Mesothelial cell of epicardium (in vitro differentiated cells): ENCODE measurements at regions not wholly inside any gene's neighbourhood (a gene's known extent, or its start where the extent isn't known, plus 50 kb on each side); places are given as distances from the start of the nearest gene placed in this dataset.
"Not testable (repeated sequence)": the region's sequence is repeated elsewhere in the genome, so short reads cannot be mapped to it uniquely, and the experiment has no call there.

Experiments used
- DNase-seq, 2 experiments: peaks; one replicate each; pipeline ENCODE4 v3.0.0; 2021; ENCODE audit warnings: low spot score in 2 of 2; ENCODE audit not compliant: unreplicated experiment in 2 of 2
- H3K27ac Mint-ChIP-seq: 2 replicates; pipeline ENCODE4 v1.8.0; 2021; ENCODE audit warnings: mixed read lengths
- H3K27me3 Mint-ChIP-seq: 2 replicates; pipeline ENCODE4 v1.8.0; 2021; ENCODE audit warnings: low read depth, mixed read lengths
- H3K36me3 Mint-ChIP-seq: 2 replicates; pipeline ENCODE4 v1.8.0; 2021; ENCODE audit warnings: mixed read lengths
- H3K4me1 Mint-ChIP-seq: 2 replicates; pipeline ENCODE4 v1.8.0; 2021; ENCODE audit warnings: mixed read lengths
- H3K4me3 Mint-ChIP-seq: 2 replicates; pipeline ENCODE4 v1.8.0; 2021; ENCODE audit warnings: mild to moderate bottlenecking, moderate library complexity, mixed read lengths
- H3K9me3 Mint-ChIP-seq: 2 replicates; pipeline ENCODE4 v1.8.0; 2021; ENCODE audit warnings: mixed read lengths
- TF ChIP-seq, protein P1 (sequence below): fragments of 200-600 bp; sonication (generic); IDR thresholded peaks from one replicate; pipeline ENCODE4 v1.5.0; 2021; ENCODE audit warnings: antibody characterized with exemption; ENCODE audit not compliant: unreplicated experiment

DNA sequence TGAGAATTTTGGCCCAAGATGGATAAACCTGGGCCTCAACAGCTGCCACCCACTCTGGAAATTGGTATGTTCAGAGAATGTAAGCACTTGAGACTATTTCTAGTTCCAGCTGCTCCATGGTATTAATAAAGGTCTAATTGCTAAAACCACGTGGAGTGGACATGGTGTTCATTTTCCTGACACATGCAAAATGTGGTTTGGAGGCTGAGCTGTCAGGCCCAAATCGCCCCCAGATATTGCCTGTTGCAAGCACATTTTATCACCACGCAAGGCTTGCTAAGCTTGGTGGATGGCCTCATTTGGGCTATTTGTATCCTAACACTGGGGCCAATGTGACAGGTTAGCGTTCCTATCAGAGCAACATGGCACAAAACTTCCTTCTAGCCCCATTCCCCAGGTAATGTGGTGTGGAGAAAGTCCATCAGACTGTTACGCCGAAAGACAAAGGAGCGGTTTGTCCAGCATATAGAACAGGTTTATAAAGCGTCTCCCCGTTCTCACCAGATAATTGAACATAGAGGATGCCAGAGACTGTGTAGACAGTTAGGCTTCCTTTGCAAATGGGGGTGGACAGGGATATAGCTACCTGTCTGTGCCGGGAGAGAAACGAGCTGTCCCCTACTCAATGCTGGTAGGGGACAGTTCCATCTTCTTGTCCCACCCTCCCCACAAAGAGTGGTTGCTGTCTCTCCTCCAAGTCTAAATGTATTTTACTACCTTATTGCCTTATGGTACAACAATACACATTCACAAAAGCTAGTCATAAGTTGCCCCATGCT is 78.0 kb upstream of the ANKRD1 start:
- TF ChIP-seq, protein P1, sequence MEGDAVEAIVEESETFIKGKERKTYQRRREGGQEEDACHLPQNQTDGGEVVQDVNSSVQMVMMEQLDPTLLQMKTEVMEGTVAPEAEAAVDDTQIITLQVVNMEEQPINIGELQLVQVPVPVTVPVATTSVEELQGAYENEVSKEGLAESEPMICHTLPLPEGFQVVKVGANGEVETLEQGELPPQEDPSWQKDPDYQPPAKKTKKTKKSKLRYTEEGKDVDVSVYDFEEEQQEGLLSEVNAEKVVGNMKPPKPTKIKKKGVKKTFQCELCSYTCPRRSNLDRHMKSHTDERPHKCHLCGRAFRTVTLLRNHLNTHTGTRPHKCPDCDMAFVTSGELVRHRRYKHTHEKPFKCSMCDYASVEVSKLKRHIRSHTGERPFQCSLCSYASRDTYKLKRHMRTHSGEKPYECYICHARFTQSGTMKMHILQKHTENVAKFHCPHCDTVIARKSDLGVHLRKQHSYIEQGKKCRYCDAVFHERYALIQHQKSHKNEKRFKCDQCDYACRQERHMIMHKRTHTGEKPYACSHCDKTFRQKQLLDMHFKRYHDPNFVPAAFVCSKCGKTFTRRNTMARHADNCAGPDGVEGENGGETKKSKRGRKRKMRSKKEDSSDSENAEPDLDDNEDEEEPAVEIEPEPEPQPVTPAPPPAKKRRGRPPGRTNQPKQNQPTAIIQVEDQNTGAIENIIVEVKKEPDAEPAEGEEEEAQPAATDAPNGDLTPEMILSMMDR, result no peak
- no peak for DNase-seq
- Mint-ChIP-seq H3K4me3 (no peak overlapping the region), H3K4me1 (no peaks in the 10 kb centered on the region), H3K27me3 (no peaks in the 10 kb centered on the region), H3K9me3 (no peaks in the 10 kb centered on the region), H3K36me3 (no peaks in the 10 kb centered on the region), H3K27ac (no peak overlapping the region)

DNA sequence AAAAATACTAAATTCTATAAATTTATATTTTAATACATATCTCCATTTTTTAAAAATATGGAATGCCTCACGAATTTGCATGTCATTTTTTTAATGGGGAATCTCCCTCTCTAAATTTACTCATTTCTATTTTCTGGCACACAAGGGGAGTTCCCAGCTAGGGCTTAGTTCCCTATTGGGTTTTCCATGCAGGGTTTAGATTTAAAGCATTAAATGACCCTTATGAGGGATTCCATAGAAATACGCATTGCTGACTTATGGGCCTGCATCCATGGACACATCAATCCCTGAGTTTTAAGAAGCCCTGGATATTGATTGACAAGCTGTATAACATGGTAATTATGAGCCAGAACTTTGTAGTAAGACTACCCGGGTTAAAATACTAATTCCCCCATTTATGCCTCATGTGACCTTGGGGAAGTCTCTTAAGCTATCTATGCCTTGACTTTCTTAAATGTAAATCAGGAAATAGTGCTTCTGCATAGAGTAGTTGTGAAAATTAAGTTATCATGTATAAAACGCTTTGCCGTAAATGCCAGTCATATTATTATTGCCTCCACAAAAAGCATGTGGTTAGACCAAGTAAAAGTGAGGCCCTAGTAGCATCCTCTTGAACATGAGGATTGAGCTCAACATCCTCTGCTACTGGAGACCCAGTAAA is 78.8 kb upstream of the ANKRD1 start:
- H3K27ac Mint-ChIP-seq, result no peak overlapping the region
- H3K4me3 Mint-ChIP-seq, result no peak overlapping the region
- no peaks in the 10 kb centered on the region for H3K4me1 Mint-ChIP-seq
- H3K9me3 Mint-ChIP-seq, result no peaks in the 10 kb centered on the region
- DNase-seq, result no peak
- TF ChIP-seq, protein P1, result no peak
- H3K36me3 Mint-ChIP-seq, result no peaks in the 10 kb centered on the region
- H3K27me3 Mint-ChIP-seq, result no peaks in the 10 kb centered on the region

DNA sequence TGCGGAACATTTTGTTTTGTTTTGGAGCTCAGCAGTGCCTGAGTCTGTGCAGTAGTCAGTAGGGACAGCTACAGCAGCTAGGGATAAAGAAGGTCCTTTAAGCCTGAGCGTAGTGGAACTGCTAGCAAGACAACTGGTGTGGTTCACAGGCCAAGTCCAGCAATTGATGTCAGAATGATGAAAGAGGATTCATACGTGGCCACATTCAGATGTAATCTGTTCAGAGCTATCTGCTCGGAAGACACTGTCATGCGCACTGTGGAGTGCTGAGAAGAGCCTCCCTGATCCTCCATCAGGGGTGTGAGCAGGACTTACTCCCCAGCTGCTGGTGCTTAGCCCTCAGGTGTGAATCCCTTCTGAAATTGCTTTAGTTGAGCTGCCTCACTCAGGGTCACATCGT is 79.6 kb upstream of the ANKRD1 start:
- Mint-ChIP-seq H3K4me3 (no peak overlapping the region), H3K4me1 (no peaks in the 10 kb centered on the region), H3K27me3 (no peaks in the 10 kb centered on the region), H3K27ac (no peak overlapping the region), H3K9me3 (no peaks in the 10 kb centered on the region), H3K36me3 (no peaks in the 10 kb centered on the region)
- TF ChIP-seq, protein P1, result no peak
- DNase-seq, result no peak

DNA sequence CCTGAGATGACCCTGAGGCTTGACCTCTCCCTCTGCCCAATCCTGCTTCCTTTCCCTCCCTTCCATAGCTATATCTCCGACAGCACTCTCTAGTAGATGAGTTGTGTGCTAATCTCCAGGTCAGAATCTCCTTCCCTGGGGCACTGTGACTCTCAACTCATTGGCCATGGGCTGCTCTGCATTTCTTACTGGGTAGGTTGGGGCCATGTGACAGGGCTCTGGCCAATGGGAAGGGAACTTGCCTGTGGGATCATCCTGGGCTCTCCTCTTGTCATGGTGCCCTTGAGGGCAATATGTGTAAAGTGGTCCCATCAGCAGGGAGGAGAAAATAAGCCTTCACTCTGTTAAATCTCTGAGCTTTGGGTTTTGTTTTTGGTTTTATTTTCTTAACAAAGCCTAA is 80.1 kb upstream of the ANKRD1 start:
- TF ChIP-seq, protein P1, result no peak
- no peak for DNase-seq
- Mint-ChIP-seq H3K4me3 (no peak overlapping the region), H3K36me3 (no peaks in the 10 kb centered on the region), H3K4me1 (no peaks in the 10 kb centered on the region), H3K27ac (no peak overlapping the region), H3K27me3 (no peaks in the 10 kb centered on the region), H3K9me3 (no peaks in the 10 kb centered on the region)

DNA sequence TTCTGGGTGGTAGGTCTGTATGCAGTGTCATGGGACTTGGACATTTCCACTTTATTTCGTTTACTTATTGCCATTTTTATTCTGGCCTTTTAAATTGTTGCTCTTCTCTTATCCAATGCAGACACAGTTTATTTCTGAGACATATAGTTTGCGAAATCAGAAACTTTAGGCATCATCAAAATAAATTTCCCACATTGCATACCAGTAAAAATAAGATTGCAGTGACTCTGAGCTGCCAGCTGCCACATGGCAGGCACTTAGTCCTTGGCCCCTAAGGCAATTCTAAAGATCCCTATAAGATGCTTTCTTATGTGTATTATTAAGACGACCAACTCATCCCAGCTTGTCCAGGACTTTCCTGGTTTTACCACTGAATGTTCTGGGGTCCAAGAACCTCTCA is 81.8 kb upstream of the ANKRD1 start:
- H3K9me3 Mint-ChIP-seq, result no peaks in the 10 kb centered on the region
- DNase-seq, result no peak
- no peaks in the 10 kb centered on the region for H3K36me3 Mint-ChIP-seq
- no peaks in the 10 kb centered on the region for H3K4me1 Mint-ChIP-seq
- H3K27ac Mint-ChIP-seq, result no peak overlapping the region
- TF ChIP-seq, protein P1, result no peak
- no peaks in the 10 kb centered on the region for H3K27me3 Mint-ChIP-seq
- no peak overlapping the region for H3K4me3 Mint-ChIP-seq

DNA sequence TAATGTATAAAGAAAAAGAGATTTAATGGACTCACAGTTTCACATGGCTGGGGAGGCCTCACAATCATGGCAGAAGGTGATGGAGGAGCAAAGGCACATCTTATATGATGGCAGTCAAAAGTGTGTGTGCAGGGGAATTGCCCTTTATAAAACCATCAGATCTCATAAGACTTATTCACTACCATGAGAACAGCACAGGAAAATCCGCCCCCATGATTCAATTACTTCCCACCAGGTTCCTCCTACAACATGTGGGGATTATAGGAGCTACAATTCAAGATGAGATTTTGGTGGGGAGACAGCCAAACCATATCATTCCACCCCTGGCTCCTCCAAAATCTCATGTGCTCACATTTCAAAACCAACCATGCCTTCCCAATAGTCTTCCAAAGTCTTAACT is 82.5 kb upstream of the ANKRD1 start:
- H3K4me1 Mint-ChIP-seq, H3K27ac Mint-ChIP-seq, H3K27me3 Mint-ChIP-seq, H3K9me3 Mint-ChIP-seq, DNase-seq, H3K36me3 Mint-ChIP-seq, H3K4me3 Mint-ChIP-seq: not testable (repeated sequence)

DNA sequence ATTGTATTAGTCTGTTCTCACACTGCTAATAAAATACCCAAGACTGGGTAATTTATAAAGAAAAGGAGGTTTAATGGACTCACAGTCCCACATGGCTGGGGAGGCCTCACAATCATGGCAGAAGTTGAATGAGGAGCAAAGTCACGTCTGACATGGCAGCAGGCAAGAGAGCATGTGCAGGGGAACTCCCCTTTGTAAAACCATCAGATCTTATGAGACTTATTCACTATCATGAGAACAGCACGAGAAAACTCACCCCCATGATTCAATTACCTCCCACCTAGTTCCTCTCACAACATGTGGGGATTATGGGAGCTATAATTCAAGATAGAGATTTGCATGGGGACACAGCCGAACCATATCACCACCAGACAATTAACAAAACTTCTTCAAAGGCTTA is 84.4 kb upstream of the ANKRD1 start:
- not testable (repeated sequence) for H3K9me3 Mint-ChIP-seq, H3K27ac Mint-ChIP-seq, DNase-seq, H3K27me3 Mint-ChIP-seq, H3K36me3 Mint-ChIP-seq, H3K4me1 Mint-ChIP-seq, H3K4me3 Mint-ChIP-seq
